H1 (cell line): ENCODE measurements at regions not wholly inside any gene's neighbourhood (a gene's known extent, or its start where the extent isn't known, plus 50 kb on each side); places are given as distances from the start of the nearest gene placed in this dataset.

Experiments
- CTCF ChIA-PET: fragments of 300-600 bp; sonication (Branson Sonifier 250); formaldehyde crosslinking; loops from one replicate; lab custom pipeline; 2021; ENCODE audit not compliant: partially characterized antibody; lab: Charles Lee
- POLR2A ChIA-PET: fragments of 300-600 bp; sonication (Branson Sonifier 250); formaldehyde crosslinking; loops from one replicate; lab custom pipeline; 2021; ENCODE audit warnings: inconsistent platforms; ENCODE audit not compliant: partially characterized antibody; lab: Charles Lee
- DNase-seq, 2 experiments: peaks; one replicate each; pipeline versions ENCODE4 v3.0.0 to v3.0.0-alpha.2; 2010 to 2022; ENCODE audit warnings: low spot score in 2 of 2, low read depth in 1 of 2, mixed read lengths in 1 of 2
- FAIRE-seq: peaks from 2 replicates; lab custom pipeline; 2011; peaks lifted over from hg19 to GRCh38; lab: Jason Lieb, UNC
- H2AFZ ChIP-seq: 2 replicates; pipeline ENCODE4 v1.8.1; 2012; ENCODE audit warnings: low read length, inconsistent platforms
- H2AK5ac ChIP-seq: 2 replicates; pipeline ENCODE4 v1.6.1; 2013; ENCODE audit warnings: low read depth, low read length
- H2BK120ac ChIP-seq: replicated peaks from 2 replicates; pipeline ENCODE3; 2013; ENCODE audit warnings: low read depth, low read length, inconsistent platforms
- H2BK12ac ChIP-seq: 2 replicates; pipeline ENCODE4 v1.6.1; 2013; ENCODE audit warnings: low read depth, low read length
- H2BK15ac ChIP-seq: 2 replicates; pipeline ENCODE4 v1.6.1; 2013; ENCODE audit warnings: low read length
- H2BK20ac ChIP-seq: 2 replicates; pipeline ENCODE4 v1.6.1; 2013; ENCODE audit warnings: low read length
- H2BK5ac ChIP-seq: 2 replicates; pipeline ENCODE4 v1.6.1; 2013; ENCODE audit warnings: low read depth, low read length
- H3K14ac ChIP-seq: 2 replicates; pipeline ENCODE4 v1.6.1; 2013; ENCODE audit warnings: inconsistent platforms; ENCODE audit not compliant: insufficient read length
- H3K18ac ChIP-seq: 2 replicates; pipeline ENCODE4 v1.6.1; 2013; ENCODE audit warnings: low read length; ENCODE audit errors: extremely low read depth
- H3K23ac ChIP-seq: 2 replicates; pipeline ENCODE4 v1.6.1; 2013; ENCODE audit warnings: inconsistent platforms; ENCODE audit not compliant: insufficient read length
- H3K23me2 ChIP-seq: 2 replicates; pipeline ENCODE4 v1.6.1; 2013; ENCODE audit warnings: low read depth, low read length
- H3K27ac ChIP-seq: 2 replicates; pipeline ENCODE4 v1.6.1; 2011; ENCODE audit warnings: low read depth, low read length, inconsistent platforms
- H3K27me3 ChIP-seq, 4 experiments: replicated peaks in 1 of 4; 1 replicate in 1 of 4; 2 replicates in 3 of 4; pipeline versions ENCODE4 v1.6.1 to v1.8.1; 2011 to 2013; ENCODE audit warnings: low read length in 3 of 4, mild to moderate bottlenecking in 3 of 4, inconsistent platforms in 2 of 4, mixed read lengths in 2 of 4, moderate library complexity in 1 of 4; ENCODE audit not compliant: control insufficient read depth in 3 of 4, insufficient read depth in 3 of 4; ENCODE audit errors: extremely low read depth in 1 of 4
- H3K36me3 ChIP-seq, 4 experiments: 2 replicates each; pipeline versions ENCODE4 v1.6.1 to v1.8.1; 2011 to 2013; ENCODE audit warnings: mild to moderate bottlenecking in 4 of 4, low read length in 3 of 4, moderate library complexity in 2 of 4, control low read depth in 1 of 4, inconsistent platforms in 1 of 4; ENCODE audit not compliant: insufficient read depth in 4 of 4, control insufficient read depth in 2 of 4
- H3K4ac ChIP-seq: replicated peaks from 2 replicates; pipeline ENCODE3; 2013; ENCODE audit warnings: low read length, low read depth, mixed read lengths, inconsistent platforms; ENCODE audit not compliant: insufficient read length
- H3K4me1 ChIP-seq, 4 experiments: replicated peaks in 1 of 4; 1 replicate in 1 of 4; 2 replicates in 3 of 4; pipeline versions ENCODE4 v1.6.1 to v1.8.1; 2011 to 2013; ENCODE audit warnings: low read length in 3 of 4, inconsistent platforms in 2 of 4, mixed read lengths in 1 of 4; ENCODE audit not compliant: insufficient read depth in 4 of 4, control insufficient read depth in 3 of 4
- H3K4me2 ChIP-seq, 2 experiments: 2 replicates each; pipeline versions ENCODE4 v1.6.1 to v1.8.1; 2011 to 2013; ENCODE audit warnings: low read depth in 2 of 2, low read length in 2 of 2, control low read depth in 1 of 2, inconsistent platforms in 1 of 2, mild to moderate bottlenecking in 1 of 2; ENCODE audit not compliant: insufficient read depth in 1 of 2
- H3K4me3 ChIP-seq, 4 experiments: fragments of 200-600, 300-600 bp in 1 of 4; sonication (generic), shearing (Covaris generic), sonication (Bioruptor Twin) in 1 of 4; 2 replicates each; pipeline versions ENCODE4 v1.5.1 to v1.8.1; 2011 to 2016; ENCODE audit warnings: low read length in 4 of 4, low read depth in 3 of 4, control low read depth in 2 of 4, inconsistent platforms in 2 of 4, mild to moderate bottlenecking in 2 of 4, mixed read lengths in 1 of 4, moderate library complexity in 1 of 4; ENCODE audit not compliant: insufficient read depth in 2 of 4; ENCODE audit errors: extremely low read depth in 1 of 4
- H3K56ac ChIP-seq: replicated peaks from 2 replicates; pipeline ENCODE3; 2013; ENCODE audit warnings: low read depth, mild to moderate bottlenecking, mixed read lengths, low read length, inconsistent platforms; ENCODE audit not compliant: insufficient read length
- H3K79me1 ChIP-seq: 2 replicates; pipeline ENCODE4 v1.6.1; 2013; ENCODE audit warnings: low read depth, low read length, control low read depth
- H3K79me2 ChIP-seq, 2 experiments: 2 replicates each; pipeline versions ENCODE4 v1.6.1 to v1.8.1; 2012 to 2013; ENCODE audit warnings: low read length in 2 of 2, mild to moderate bottlenecking in 2 of 2, inconsistent platforms in 1 of 2; ENCODE audit not compliant: insufficient read depth in 2 of 2, control insufficient read depth in 1 of 2
- H3K9ac ChIP-seq, 4 experiments: replicated peaks in 1 of 4; 1 replicate in 1 of 4; 2 replicates in 3 of 4; pipeline versions ENCODE4 v1.6.1 to v1.8.1; 2011 to 2013; ENCODE audit warnings: low read depth in 3 of 4, low read length in 3 of 4, control low read depth in 2 of 4, mild to moderate bottlenecking in 2 of 4, moderate library complexity in 2 of 4, inconsistent platforms in 1 of 4; ENCODE audit errors: extremely low read depth in 1 of 4
- H3K9me3 ChIP-seq, 2 experiments: 2 replicates each; pipeline versions ENCODE4 v1.6.1 to v1.8.1; 2012 to 2013; ENCODE audit warnings: mild to moderate bottlenecking in 2 of 2, moderate library complexity in 2 of 2, control low read depth in 1 of 2, inconsistent platforms in 1 of 2, low read depth in 1 of 2, low read length in 1 of 2, mixed read lengths in 1 of 2; ENCODE audit not compliant: insufficient read depth in 2 of 2
- H4K20me1 ChIP-seq, 2 experiments: replicated peaks in 1 of 2; 2 replicates each; pipeline versions ENCODE3 to v1.8.1; 2011 to 2013; ENCODE audit warnings: inconsistent platforms in 2 of 2, low read length in 2 of 2, mild to moderate bottlenecking in 1 of 2; ENCODE audit not compliant: insufficient read depth in 2 of 2, control insufficient read depth in 1 of 2
- H4K5ac ChIP-seq: 2 replicates; pipeline ENCODE4 v1.6.1; 2013; ENCODE audit warnings: low read length, low read depth, mixed read lengths, inconsistent platforms; ENCODE audit not compliant: insufficient read length
- H4K8ac ChIP-seq: 2 replicates; pipeline ENCODE4 v1.8.0; 2013; ENCODE audit warnings: mild to moderate bottlenecking, moderate library complexity, low read length, inconsistent platforms; ENCODE audit not compliant: insufficient read depth; ENCODE audit errors: extremely low read depth
- H4K91ac ChIP-seq: replicated peaks from 2 replicates; pipeline ENCODE3; 2013; ENCODE audit warnings: low read length, mixed read lengths, inconsistent platforms; ENCODE audit not compliant: insufficient read length
- BRCA1 ChIP-seq: IDR thresholded peaks from 2 replicates; pipeline ENCODE4 v1.6.1; 2012; ENCODE audit warnings: low read depth, low read length, improper control_type of control experiment
- CEBPB ChIP-seq: IDR thresholded peaks from 2 replicates; pipeline ENCODE4 v1.6.1; 2012; ENCODE audit warnings: low read depth, low read length
- CREB1 ChIP-seq: IDR thresholded peaks from 2 replicates; pipeline ENCODE4 v1.6.1; 2012; ENCODE audit warnings: inconsistent platforms
- EGR1 ChIP-seq: IDR thresholded peaks from 2 replicates; pipeline ENCODE4 v1.6.1; 2011; ENCODE audit warnings: low read depth, low read length, borderline replicate concordance
- GABPA ChIP-seq: IDR thresholded peaks from 2 replicates; pipeline ENCODE4 v1.6.1; 2011; ENCODE audit warnings: mild to moderate bottlenecking, low read length, moderate library complexity, borderline replicate concordance; ENCODE audit not compliant: insufficient read depth
- MAX ChIP-seq: IDR thresholded peaks from 2 replicates; pipeline ENCODE4 v1.6.1; 2012; ENCODE audit warnings: inconsistent platforms
- POLR2A ChIP-seq, 2 experiments: IDR thresholded peaks; 1 replicate in 1 of 2; 2 replicates in 1 of 2; pipeline ENCODE4 v1.6.1; 2011; ENCODE audit warnings: low read depth in 2 of 2, low read length in 2 of 2, mild to moderate bottlenecking in 2 of 2; ENCODE audit errors: control extremely low read depth in 1 of 2
- WGBS, 2 experiments: shearing (Covaris generic) in 1 of 2; methylation state at CpG; one replicate each; pipeline versions ENCODE4 v1.1.6 to v1.1.7; 2013 to 2015; ENCODE audit warnings: low lambda C conversion rate in 2 of 2, mixed read lengths in 2 of 2, inconsistent platforms in 1 of 2, low coverage in 1 of 2, missing lambda C conversion rate in 1 of 2; ENCODE audit not compliant: insufficient replicate concordance in 2 of 2, insufficient coverage in 1 of 2, insufficient read length in 1 of 2; ENCODE audit errors: extremely low coverage in 1 of 2, missing lambda C conversion rate in 1 of 2; 5-methylcytosine and 5-hydroxymethylcytosine counted together
- TF ChIP-seq, protein P1 (sequence below): IDR thresholded peaks from 2 replicates; pipeline ENCODE4 v1.6.1; 2011; ENCODE audit warnings: low read length, improper control_type of control experiment

DNA sequence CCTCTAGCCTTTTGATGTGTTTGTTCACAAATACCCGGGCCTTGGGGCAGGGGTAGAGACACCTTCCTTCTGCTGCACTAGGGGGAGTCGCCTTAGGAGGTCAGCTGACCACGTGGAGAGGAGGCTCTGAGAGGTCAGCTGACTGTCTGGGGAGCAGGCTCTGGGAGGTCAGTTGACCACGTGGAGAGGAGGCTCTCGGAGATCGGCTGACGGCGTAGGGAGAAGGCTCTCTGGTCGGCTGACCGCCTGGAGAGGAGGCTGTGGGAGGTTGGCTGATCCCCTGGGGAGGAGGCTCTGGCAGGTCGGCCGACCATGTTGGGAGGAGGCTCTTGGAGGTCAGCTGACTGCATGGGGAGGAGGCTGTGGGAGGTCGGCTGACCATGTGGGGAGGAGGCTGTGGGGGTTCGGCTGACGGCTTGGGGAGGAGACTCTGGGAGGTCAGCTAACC lies 59.6 kb upstream of the LYZL1 start:
- 0 out of 2 replicates have a peak overlapping the region, but pooled peaks have one; percentile 41 for H2BK20ac ChIP-seq
- no peaks in the 10 kb centered on the region for H3K9me3 ChIP-seq
- H2BK5ac ChIP-seq: 0 out of 2 replicates have a peak overlapping the region, but pooled peaks have one; percentile 69
- 86% methylated on average over 12 of the region's 15 CpGs; no CpG with 5 or more reads in 1 of the 2 experiments for WGBS, 2 experiments
- H4K20me1 ChIP-seq: no peaks in the 10 kb centered on the region
- peak overlapping the region; percentile 83 for H3K4ac ChIP-seq
- no peak overlapping the region for H3K14ac ChIP-seq
- H2BK120ac ChIP-seq: no peak overlapping the region
- no peaks in the 10 kb centered on the region for H3K27me3 ChIP-seq
- no peaks in the 10 kb centered on the region for H3K79me1 ChIP-seq
- no peak overlapping the region for H2BK15ac ChIP-seq
- peak overlapping the region; percentile 32; the same call in 1 of the 2 replicates for H3K18ac ChIP-seq
- no peaks in the 10 kb centered on the region; the same call in 1 of the 2 replicates for H3K23me2 ChIP-seq
- H3K79me2 ChIP-seq: no peaks in the 10 kb centered on the region
- H2AFZ ChIP-seq: peak overlapping the region; percentile 89
- no peak overlapping the region for H3K27ac ChIP-seq
- FAIRE-seq: no peak
- no peak overlapping the region for H2AK5ac ChIP-seq
- H3K56ac ChIP-seq: no peak overlapping the region
- H4K8ac ChIP-seq: peak overlapping the region; percentile 76
- no peak for DNase-seq
- peaks cover 0 to 4% (median 0%) of the 10 kb centered on the region in 4 experiments; a peak in 3 of 7 replicates for H3K4me1 ChIP-seq
- no peak overlapping the region for H4K5ac ChIP-seq
- CTCF ChIA-PET: interaction anchor here (1.2 to 6.4 kb wide), 4 partner anchors 11 to 238 kb away, joined by 3 to 29 read pairs (median 10); no protein-coding TSS in a partner anchor
- H3K23ac ChIP-seq: no peak overlapping the region
- no peak overlapping the region for H3K9ac ChIP-seq
- peak overlapping the region; percentile 84 for H4K91ac ChIP-seq
- H3K36me3 ChIP-seq: no peaks in the 10 kb centered on the region
- POLR2A ChIA-PET: interaction anchor here (1.5 kb wide), 1 partner anchor 10 kb away, joined by 3 read pairs; no protein-coding TSS in a partner anchor
- H3K4me3 ChIP-seq: no peak overlapping the region
- peak; percentile 29; the same call in 1 of the 2 replicates for TF ChIP-seq MAX
- TF ChIP-seq GABPA: no peak
- TF ChIP-seq EGR1: no peak
- TF ChIP-seq CEBPB: no peak
- TF ChIP-seq, protein P1, sequence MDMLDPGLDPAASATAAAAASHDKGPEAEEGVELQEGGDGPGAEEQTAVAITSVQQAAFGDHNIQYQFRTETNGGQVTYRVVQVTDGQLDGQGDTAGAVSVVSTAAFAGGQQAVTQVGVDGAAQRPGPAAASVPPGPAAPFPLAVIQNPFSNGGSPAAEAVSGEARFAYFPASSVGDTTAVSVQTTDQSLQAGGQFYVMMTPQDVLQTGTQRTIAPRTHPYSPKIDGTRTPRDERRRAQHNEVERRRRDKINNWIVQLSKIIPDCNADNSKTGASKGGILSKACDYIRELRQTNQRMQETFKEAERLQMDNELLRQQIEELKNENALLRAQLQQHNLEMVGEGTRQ: peak; percentile 62; the same call in 1 of the 2 replicates
- no peak for TF ChIP-seq POLR2A (IDR thresholded peaks at IDR 0.05; ENCODE audit: control extremely low read depth in 1 of 2, low read depth in 2 of 2, low read length in 2 of 2)
- TF ChIP-seq BRCA1: no peak
- TF ChIP-seq CREB1: no peak
- H3K4me2 ChIP-seq: no peak overlapping the region
- H2BK12ac ChIP-seq: peak overlapping the region; percentile 64; the same call in 1 of the 2 replicates
